T-cell (primary cell): ENCODE measurements at regions not wholly inside any gene's neighbourhood (a gene's known extent, or its start where the extent isn't known, plus 50 kb on each side); places are given as distances from the start of the nearest gene placed in this dataset.
"Not testable (repeated sequence)": the region's sequence is repeated elsewhere in the genome, so short reads cannot be mapped to it uniquely, and the experiment has no call there.

ENCODE experiments used
- ATAC-seq, 4 experiments: fragments of 200-7000 bp in 3 of 4; fragments of 150-1000 bp in 1 of 4; cut with Tn5 transposase; replicated peaks in 1 of 4; 1 replicate in 3 of 4; 2 replicates in 1 of 4; pipeline ENCODE4 v1.10.0; 2021; ENCODE audit warnings: moderate library complexity in 3 of 4, mild to moderate bottlenecking in 2 of 4, moderate number of reproducible peaks in 1 of 4
- CTCF ChIA-PET, 2 donors: fragments of 300-600 bp; sonication (Branson Sonifier 250); formaldehyde crosslinking; loops; one replicate each; lab custom pipeline; 2022; ENCODE audit warnings: antibody characterized with exemption in 2 of 2; lab: Charles Lee
- POLR2A ChIA-PET, 2 donors: fragments of 300-600 bp; sonication (Branson Sonifier 250); formaldehyde crosslinking; loops; one replicate each; lab custom pipeline; 2022; ENCODE audit warnings: antibody characterized with exemption in 2 of 2; lab: Charles Lee
- DNase-seq, 35 experiments: peaks; one replicate each; pipeline versions ENCODE4 v3.0.0 to v3.0.0-alpha.2; 2013 to 2023
- H3K27ac ChIP-seq: one replicate; pipeline ENCODE4 v1.5.1; 2013; ENCODE audit warnings: low read length
- H3K27me3 ChIP-seq, 2 experiments: replicated peaks in 1 of 2; 1 replicate in 1 of 2; 2 replicates in 1 of 2; pipeline versions ENCODE4 v1.6.1 to v1.7.0; 2013; ENCODE audit warnings: low read length in 1 of 2, mixed read lengths in 1 of 2; ENCODE audit not compliant: control insufficient read depth in 2 of 2, insufficient read depth in 2 of 2; ENCODE audit errors: extremely low read depth in 1 of 2
- H3K36me3 ChIP-seq, 2 donors: 1 replicate in 1 of 2; 2 replicates in 1 of 2; pipeline versions ENCODE4 v1.6.1 to v1.7.0; 2013; ENCODE audit warnings: low read length in 1 of 2; ENCODE audit not compliant: control insufficient read depth in 2 of 2, insufficient read depth in 1 of 2; ENCODE audit errors: extremely low read depth in 1 of 2
- H3K4me1 ChIP-seq, 2 experiments: 1 replicate in 1 of 2; 2 replicates in 1 of 2; pipeline versions ENCODE4 v1.6.1 to v1.7.0; 2013; ENCODE audit warnings: low read length in 2 of 2, mixed read lengths in 1 of 2; ENCODE audit not compliant: insufficient read depth in 2 of 2, control insufficient read depth in 1 of 2; ENCODE audit errors: extremely low read depth in 1 of 2
- H3K4me3 ChIP-seq, 2 donors: 1 replicate in 1 of 2; 2 replicates in 1 of 2; pipeline versions ENCODE4 v1.5.1 to v1.7.0; 2013; ENCODE audit warnings: mild to moderate bottlenecking in 2 of 2, low read length in 1 of 2, moderate library complexity in 1 of 2; ENCODE audit not compliant: control insufficient read depth in 1 of 2; ENCODE audit errors: extremely low read depth in 1 of 2
- H3K9me3 ChIP-seq: 2 replicates; pipeline ENCODE4 v1.7.0; 2013
- H3K27ac Mint-ChIP-seq, 2 donors: one replicate each; pipeline ENCODE4 v1.8.0; 2020 to 2021; ENCODE audit warnings: mild to moderate bottlenecking in 2 of 2, mixed read lengths in 2 of 2
- H3K27me3 Mint-ChIP-seq, 2 donors: one replicate each; pipeline ENCODE4 v1.8.0; 2021 to 2022; ENCODE audit warnings: mixed read lengths in 2 of 2
- H3K36me3 Mint-ChIP-seq: one replicate; pipeline ENCODE4 v1.8.0; 2021; ENCODE audit warnings: mixed read lengths
- H3K4me1 Mint-ChIP-seq, 3 donors: one replicate each; pipeline ENCODE4 v1.8.0; 2020 to 2022; ENCODE audit warnings: mixed read lengths in 3 of 3, mild to moderate bottlenecking in 1 of 3
- H3K4me3 Mint-ChIP-seq, 3 donors: one replicate each; pipeline ENCODE4 v1.8.0; 2020 to 2022; ENCODE audit warnings: mild to moderate bottlenecking in 3 of 3, mixed read lengths in 3 of 3, moderate library complexity in 3 of 3
- H3K9me3 Mint-ChIP-seq, 3 donors: one replicate each; pipeline ENCODE4 v1.8.0; 2020 to 2022; ENCODE audit warnings: mixed read lengths in 3 of 3
- WGBS: methylation state at CpG from one replicate; pipeline ENCODE4 v1.1.5; 2013; ENCODE audit warnings: missing lambda C conversion rate; ENCODE audit not compliant: insufficient coverage; 5-methylcytosine and 5-hydroxymethylcytosine counted together

DNA sequence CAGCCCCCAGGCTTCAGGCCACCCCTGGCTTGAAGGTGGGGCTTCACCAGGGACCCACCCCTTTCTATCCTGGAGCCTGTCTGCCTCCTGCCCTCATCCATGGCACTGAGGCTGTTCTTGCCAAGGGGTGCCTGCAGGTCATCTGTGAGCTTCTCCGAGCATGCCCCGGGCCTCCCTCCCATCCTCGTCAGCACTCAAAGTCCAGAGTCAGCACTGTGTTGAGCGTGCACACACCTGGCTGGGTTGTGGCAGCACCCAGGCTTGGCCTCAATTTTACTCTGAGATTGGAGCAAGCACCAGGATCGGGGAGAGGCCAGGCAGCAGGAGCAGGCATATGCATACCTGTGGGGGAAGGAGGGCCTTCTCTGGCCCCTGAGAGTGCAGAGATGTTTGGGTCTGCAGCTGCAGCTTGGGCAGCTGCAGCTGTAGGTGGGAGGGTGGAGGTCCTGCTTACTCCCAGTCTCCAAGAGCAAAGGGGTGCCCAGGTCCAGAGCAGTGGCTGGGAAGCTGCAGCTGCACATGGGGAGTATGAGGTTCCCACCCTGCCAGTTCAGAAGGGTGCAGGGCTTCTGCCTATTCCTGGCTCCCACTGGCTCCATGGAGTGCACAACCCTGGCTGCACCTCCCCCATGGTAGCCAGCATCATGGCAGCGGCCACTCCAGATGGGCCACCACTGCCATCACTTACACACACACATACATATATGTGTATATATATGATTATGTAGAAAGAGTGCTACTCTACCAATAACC is 488.7 kb downstream of the JRKL start:
- Mint-ChIP-seq H3K27ac (no peak overlapping the region), H3K4me1 (no peaks in the 10 kb centered on the region), H3K27me3 (no peaks in the 10 kb centered on the region), H3K36me3 (no peaks in the 10 kb centered on the region), H3K9me3 (peaks cover 7 to 13% (median 8%) of the 10 kb centered on the region in 3 donors), H3K4me3 (no peak overlapping the region)
- no peak overlapping the region for H3K27ac ChIP-seq
- H3K36me3 ChIP-seq: no peaks in the 10 kb centered on the region
- H3K9me3 ChIP-seq: no peaks in the 10 kb centered on the region
- DNase-seq (peak in 1 of 35 experiments; percentile 3), ATAC-seq (no peak)
- no peak overlapping the region for H3K4me3 ChIP-seq
- WGBS: 100% methylated on average over 5 of the region's 6 CpGs
- ChIA-PET CTCF (no interaction called here), POLR2A (no interaction called here)
- H3K4me1 ChIP-seq: no peaks in the 10 kb centered on the region
- no peaks in the 10 kb centered on the region for H3K27me3 ChIP-seq

DNA sequence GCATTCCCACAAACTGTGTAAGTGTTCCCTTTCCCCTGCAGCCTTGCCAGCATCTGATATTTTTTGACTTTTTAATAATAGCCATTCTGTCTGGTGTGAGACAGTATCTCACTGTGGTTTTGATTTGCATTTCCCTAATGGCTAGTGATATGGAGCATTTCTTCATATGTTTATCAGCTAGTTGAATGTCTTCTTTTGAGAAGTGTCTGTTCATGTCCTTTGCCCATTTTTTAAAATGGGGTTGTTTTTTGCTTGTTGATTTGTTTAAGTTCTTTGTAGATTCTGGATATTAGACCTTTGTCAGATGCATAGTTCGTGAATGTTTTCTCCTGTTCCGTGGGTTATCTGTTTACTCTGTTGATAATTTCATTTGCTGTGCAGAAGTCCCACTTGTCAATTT is 492.8 kb downstream of the JRKL start:
- CTCF ChIA-PET, H3K36me3 Mint-ChIP-seq, H3K27me3 Mint-ChIP-seq, H3K4me3 Mint-ChIP-seq, DNase-seq, H3K27ac ChIP-seq, H3K9me3 ChIP-seq, H3K4me1 ChIP-seq, H3K36me3 ChIP-seq, H3K4me1 Mint-ChIP-seq, H3K27ac Mint-ChIP-seq, ATAC-seq, H3K4me3 ChIP-seq, POLR2A ChIA-PET, H3K27me3 ChIP-seq: not testable (repeated sequence)
- WGBS: 72% methylated on average over 2 of the region's 2 CpGs
- peaks cover 7 to 17% (median 8%) of the 10 kb centered on the region in 3 donors for H3K9me3 Mint-ChIP-seq

DNA sequence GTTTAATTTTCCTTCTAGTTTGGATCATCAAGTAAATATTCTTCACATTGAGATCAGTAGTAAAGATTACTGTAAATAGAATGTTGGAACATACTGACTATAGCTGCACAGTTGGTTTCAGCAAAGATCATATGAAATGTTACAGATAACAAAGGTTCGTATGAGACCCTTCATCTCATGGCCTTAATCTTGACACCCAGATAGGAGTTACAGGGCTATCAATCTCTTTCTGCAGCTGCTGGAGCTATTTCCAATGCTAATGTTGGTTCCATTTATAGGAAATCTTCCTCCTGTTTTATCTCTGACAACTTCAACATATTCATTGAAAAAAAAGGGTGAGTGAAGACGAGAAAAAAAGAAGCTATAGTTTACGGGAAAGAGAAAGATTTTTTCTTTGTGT is 495.6 kb downstream of the JRKL start:
- Histone ChIP-seq H3K9me3 (no peaks in the 10 kb centered on the region), H3K4me3 (no peak overlapping the region), H3K27me3 (no peaks in the 10 kb centered on the region), H3K36me3 (no peaks in the 10 kb centered on the region), H3K4me1 (no peaks in the 10 kb centered on the region), H3K27ac (no peak overlapping the region)
- ATAC-seq: no peak
- no CpG with 5 or more reads among the region's 3 CpGs for WGBS
- no peak overlapping the region for H3K4me3 Mint-ChIP-seq
- DNase-seq: no peak
- POLR2A ChIA-PET: no interaction called here
- H3K27me3 Mint-ChIP-seq: no peaks in the 10 kb centered on the region
- CTCF ChIA-PET: no interaction called here
- no peaks in the 10 kb centered on the region for H3K4me1 Mint-ChIP-seq
- H3K36me3 Mint-ChIP-seq: no peaks in the 10 kb centered on the region
- peaks cover 3 to 17% (median 7%) of the 10 kb centered on the region in 3 donors for H3K9me3 Mint-ChIP-seq
- H3K27ac Mint-ChIP-seq: no peak overlapping the region

DNA sequence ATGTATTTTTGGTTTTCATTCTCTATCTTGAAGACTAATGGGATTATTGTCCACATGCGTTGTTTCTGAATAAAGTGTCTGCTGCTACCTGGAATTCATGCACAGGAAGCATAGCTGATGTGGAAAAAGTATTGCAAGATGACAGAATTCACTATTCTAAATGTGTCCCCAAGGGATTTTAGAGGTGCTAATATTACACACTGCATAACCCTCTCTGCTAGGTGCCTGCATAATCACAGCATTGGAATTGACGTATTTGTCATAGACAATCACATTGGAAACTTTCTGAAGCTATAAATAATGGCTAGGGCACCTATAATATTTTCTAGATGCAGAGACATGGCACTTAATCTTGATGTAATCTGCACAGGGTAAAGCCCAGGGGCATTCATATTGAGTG is 496.1 kb downstream of the JRKL start:
- Histone ChIP-seq H3K4me3 (no peak overlapping the region), H3K27ac (no peak overlapping the region), H3K36me3 (no peaks in the 10 kb centered on the region), H3K4me1 (no peaks in the 10 kb centered on the region), H3K9me3 (no peaks in the 10 kb centered on the region), H3K27me3 (no peaks in the 10 kb centered on the region)
- Mint-ChIP-seq H3K9me3 (peaks cover 3 to 17% (median 7%) of the 10 kb centered on the region in 3 donors), H3K27ac (no peak overlapping the region), H3K4me1 (no peaks in the 10 kb centered on the region), H3K27me3 (no peaks in the 10 kb centered on the region), H3K4me3 (no peak overlapping the region), H3K36me3 (no peaks in the 10 kb centered on the region)
- DNase-seq: no peak
- ChIA-PET POLR2A (no interaction called here), CTCF (no interaction called here)
- WGBS: 83% methylated on average over 1 of the region's 2 CpGs
- no peak for ATAC-seq

DNA sequence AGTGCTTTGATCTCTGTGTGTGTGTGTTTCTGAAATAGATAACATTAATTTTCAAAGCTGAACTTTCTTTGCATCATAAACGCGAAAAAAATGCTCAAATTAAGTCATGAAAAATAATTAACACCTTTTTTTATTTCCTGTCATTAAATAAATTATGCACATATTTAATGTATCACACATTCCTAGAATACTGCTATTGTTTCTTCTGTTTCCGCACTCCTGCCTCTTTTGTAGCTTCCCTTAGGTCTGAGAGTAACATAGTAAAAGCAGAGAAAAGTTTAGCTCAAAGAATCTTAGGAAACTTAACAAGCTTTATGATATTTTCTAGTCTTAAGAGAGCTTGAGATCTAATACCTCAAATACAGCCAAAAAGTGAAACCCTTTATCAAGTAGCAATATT is 504.2 kb downstream of the JRKL start:
- Histone ChIP-seq H3K4me1 (no peaks in the 10 kb centered on the region), H3K27me3 (no peaks in the 10 kb centered on the region), H3K27ac (no peak overlapping the region), H3K4me3 (no peak overlapping the region), H3K9me3 (no peaks in the 10 kb centered on the region), H3K36me3 (no peaks in the 10 kb centered on the region)
- Mint-ChIP-seq H3K9me3 (peaks cover 4 to 17% (median 12%) of the 10 kb centered on the region in 3 donors), H3K4me1 (no peaks in the 10 kb centered on the region), H3K27me3 (no peaks in the 10 kb centered on the region), H3K4me3 (no peak overlapping the region), H3K36me3 (no peaks in the 10 kb centered on the region), H3K27ac (no peak overlapping the region)
- no CpG with 5 or more reads among the region's 3 CpGs for WGBS
- ChIA-PET CTCF (no interaction called here), POLR2A (no interaction called here)
- DNase-seq (no peak), ATAC-seq (no peak)

DNA sequence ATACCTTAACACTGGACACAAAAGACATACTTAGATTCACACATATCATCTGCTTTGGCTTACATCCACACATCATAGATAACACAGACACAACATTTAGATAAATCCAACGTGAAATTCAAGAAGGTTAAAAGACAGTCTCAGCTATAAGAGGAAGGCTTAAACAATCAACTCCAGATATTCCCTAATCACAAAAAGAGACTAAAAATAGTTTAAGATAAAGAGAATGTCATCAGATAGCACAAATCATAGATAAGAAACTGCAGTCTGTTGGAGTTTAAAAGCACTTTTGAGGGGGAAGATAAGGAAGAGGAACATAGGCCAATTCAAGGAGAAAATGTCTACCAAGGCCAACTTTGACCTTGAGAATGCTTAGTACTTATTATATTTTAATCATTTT is 504.8 kb downstream of the JRKL start:
- Histone ChIP-seq H3K36me3 (no peaks in the 10 kb centered on the region), H3K4me3 (no peak overlapping the region), H3K27me3 (no peaks in the 10 kb centered on the region), H3K9me3 (no peaks in the 10 kb centered on the region), H3K27ac (no peak overlapping the region), H3K4me1 (no peaks in the 10 kb centered on the region)
- ATAC-seq: no peak
- Mint-ChIP-seq H3K36me3 (no peaks in the 10 kb centered on the region), H3K27ac (no peak overlapping the region), H3K4me3 (no peak overlapping the region), H3K27me3 (no peaks in the 10 kb centered on the region), H3K9me3 (peaks cover 4 to 17% (median 11%) of the 10 kb centered on the region in 3 donors), H3K4me1 (no peaks in the 10 kb centered on the region)
- no CpG with 5 or more reads among the region's 1 CpG for WGBS
- no peak for DNase-seq
- ChIA-PET POLR2A (no interaction called here), CTCF (no interaction called here)

DNA sequence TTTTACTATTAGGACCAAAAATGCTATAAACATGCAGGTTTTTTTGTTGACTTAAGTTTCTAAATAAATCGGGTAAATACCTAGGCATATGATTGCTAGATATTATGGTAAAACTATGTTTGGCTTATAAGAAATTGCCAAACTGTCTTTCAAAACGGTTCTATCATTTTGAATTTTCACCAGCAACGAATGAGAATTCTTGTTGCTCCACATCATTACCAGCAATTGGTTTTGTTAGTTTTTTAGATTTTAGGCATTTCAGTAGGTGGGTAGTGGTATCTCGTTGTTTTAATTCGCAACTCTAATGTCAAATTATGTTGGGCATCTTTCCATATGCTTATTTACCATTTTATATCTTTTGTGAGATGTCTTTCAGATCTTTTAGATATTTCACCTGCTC is 510.2 kb downstream of the JRKL start:
- no peaks in the 10 kb centered on the region for H3K27me3 Mint-ChIP-seq
- H3K4me3 Mint-ChIP-seq: no peak overlapping the region
- Histone ChIP-seq H3K27ac (no peak overlapping the region), H3K4me1 (no peaks in the 10 kb centered on the region), H3K27me3 (no peaks in the 10 kb centered on the region), H3K9me3 (no peaks in the 10 kb centered on the region), H3K4me3 (no peak overlapping the region), H3K36me3 (no peaks in the 10 kb centered on the region)
- no peak overlapping the region for H3K27ac Mint-ChIP-seq
- POLR2A ChIA-PET: no interaction called here
- ATAC-seq (no peak), DNase-seq (no peak)
- H3K9me3 Mint-ChIP-seq: peaks cover 4 to 14% (median 7%) of the 10 kb centered on the region in 3 donors
- CTCF ChIA-PET: no interaction called here
- WGBS: no CpG with 5 or more reads among the region's 5 CpGs
- H3K4me1 Mint-ChIP-seq: no peaks in the 10 kb centered on the region
- H3K36me3 Mint-ChIP-seq: no peaks in the 10 kb centered on the region
